ENCODE measurements at regions not wholly inside any gene's neighbourhood (a gene's known extent, or its start where the extent isn't known, plus 50 kb on each side); places are given as distances from the start of the nearest gene placed in this dataset.
"Not testable (repeated sequence)": the region's sequence is repeated elsewhere in the genome, so short reads cannot be mapped to it uniquely, and the experiment has no call there.

DNA sequence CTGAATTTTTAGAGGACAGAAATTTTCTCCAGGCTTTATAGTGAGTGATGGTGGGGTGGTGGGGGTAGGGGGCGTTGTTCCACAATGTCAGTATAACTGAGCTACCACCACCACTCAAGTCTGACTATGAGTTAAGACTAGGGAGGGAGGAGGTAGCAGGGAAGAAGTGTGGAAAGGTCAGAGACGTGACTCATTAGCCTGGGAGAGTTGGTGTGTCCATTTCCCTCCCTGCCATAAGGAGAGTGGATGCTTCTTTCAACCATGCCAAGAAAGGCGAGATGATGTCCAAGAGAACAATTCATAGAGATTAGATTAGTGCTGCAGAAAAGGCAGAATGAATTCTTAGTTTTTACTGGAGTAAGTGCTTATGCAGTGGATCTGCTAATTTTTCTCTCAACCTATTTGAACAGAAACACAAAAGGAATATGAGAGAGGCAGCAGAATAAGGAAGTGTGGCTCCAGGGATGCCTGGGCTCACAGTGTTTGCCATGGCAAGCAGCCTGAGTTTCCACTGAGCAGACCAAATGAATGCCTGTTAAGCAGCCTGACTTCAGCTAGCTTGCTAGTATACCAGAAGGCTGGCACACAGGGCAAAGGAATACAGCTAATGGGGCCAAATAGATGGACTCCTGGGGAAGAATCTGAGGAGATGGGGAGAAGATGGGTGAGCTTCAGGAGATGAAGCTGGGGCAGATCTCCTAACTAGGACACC is 708.9 kb downstream of the NTRK3 start:
- DNase-seq (ENCODE audit: low read depth, low spot score), result no peak

DNA sequence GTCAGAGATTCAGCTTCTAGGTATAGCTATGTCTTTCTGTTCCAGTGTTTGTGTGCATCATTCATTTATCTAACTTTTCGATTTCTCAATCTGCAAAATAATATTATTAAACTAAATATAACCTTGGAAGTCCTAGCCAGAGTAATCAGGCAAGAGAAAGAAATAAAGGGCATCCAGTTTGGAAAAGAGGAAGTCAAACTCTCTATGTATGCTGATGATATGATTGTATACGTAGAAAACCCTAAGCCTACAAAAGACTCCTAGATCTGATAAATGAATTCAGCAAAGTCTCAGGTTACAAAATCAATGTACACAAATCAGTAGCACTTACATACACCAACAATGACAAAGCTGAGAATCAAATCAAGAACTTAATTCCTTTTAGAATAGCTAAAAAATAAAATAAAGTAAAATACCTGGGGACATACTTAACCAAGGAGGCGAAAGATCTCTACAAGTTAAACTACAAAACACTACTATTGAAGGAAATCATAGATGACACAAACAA is 718.2 kb downstream of the NTRK3 start:
- no peak for DNase-seq (ENCODE audit: low read depth, low spot score)

DNA sequence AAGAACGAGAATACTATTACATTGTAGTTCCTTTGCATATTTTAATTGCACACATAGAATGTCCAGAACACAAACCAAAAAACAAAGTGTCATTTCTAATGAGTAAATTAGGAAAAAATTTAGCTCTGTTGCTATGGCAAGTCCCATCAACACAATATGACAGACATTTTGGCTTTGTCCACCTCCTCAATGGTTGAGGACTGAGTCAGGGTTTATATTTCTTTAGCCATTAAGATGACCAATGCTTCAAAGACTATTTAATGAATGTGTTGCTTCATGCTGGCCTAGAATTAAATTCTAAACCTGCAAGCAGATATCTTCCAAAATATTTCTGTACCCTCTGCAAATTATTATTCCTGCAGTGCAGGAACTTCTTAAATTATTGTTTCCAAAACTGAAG is 719.2 kb downstream of the NTRK3 start:
- no peak for DNase-seq (ENCODE audit: low read depth, low spot score)

DNA sequence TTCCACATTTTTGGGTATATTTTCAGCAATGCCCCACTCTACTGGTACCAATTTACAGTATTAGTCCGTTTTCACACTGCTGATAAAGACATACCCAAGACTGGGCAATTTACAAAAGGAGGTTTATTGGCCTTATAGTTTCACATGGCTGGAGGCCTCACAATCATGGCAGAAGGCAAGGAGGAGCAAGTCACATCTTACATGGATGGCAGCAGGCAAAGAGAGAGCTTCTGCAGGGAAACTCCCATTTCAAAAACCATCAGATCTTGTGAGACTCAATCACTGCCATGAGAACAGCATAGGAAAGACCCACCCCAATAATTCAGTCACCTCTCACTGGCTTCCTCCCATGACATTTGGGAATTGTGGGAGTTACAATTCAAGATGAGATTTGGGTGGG is 722.9 kb downstream of the NTRK3 start:
- DNase-seq (ENCODE audit: low read depth, low spot score), result not testable (repeated sequence)

DNA sequence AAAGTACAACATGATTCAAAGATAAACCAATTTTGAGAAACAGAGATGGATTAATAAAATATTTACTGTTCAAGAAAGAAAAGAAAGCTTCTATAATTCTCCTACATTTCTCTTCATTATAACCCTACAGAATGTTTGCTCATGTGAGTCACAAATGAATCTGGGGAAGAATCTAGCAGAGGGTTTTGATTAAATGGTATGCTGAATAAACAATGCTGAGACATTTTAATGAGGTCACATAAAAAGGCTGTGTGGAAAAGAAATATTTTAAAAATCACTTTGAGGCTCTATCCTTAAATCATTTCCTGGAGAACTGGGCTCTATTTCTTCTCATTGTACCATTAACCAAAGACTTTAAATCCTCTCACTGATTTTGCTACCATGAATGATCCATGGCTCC is 727.7 kb downstream of the NTRK3 start:
- DNase-seq (ENCODE audit: low read depth, low spot score), result no peak

DNA sequence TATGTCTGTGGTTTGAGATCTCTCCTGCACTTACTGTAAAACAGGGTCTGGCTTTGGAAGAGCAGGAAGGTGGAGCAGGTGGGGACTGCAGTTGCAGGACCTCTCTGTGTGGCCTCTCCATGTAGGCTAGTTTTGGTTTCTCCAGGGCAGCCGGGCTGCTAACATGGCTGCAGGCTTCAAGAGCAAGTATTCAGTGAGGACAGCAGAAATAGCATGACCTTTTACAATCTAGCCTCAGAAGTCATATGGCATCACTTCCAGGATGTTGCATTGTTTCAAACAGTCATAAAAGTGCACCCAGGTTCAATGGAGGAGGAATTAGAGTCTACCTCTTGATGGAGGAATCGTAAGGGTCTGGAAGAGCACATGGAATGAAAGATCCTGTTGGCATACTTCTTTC is 728.7 kb downstream of the NTRK3 start:
- no peak for DNase-seq (ENCODE audit: low read depth, low spot score)

DNA sequence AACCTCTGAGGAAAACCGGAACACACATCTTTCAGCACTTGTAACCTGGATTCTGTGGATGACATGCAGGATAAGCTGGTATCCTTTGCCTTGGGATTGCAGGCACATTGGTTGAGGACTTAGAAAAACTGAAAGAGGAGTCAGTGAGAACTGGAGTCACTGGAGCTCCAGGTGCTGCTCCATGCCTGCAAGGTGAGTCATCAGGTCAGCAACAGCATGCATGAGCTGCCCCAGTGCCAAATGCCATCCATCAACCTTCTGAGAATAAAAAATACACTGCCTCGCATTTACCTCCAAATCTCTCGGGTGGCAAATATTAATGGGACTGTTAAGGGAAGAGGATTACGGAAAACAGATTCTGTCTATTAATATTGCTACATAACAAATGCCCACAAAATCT is 729.1 kb downstream of the NTRK3 start:
- DNase-seq (ENCODE audit: low read depth, low spot score), result no peak

DNA sequence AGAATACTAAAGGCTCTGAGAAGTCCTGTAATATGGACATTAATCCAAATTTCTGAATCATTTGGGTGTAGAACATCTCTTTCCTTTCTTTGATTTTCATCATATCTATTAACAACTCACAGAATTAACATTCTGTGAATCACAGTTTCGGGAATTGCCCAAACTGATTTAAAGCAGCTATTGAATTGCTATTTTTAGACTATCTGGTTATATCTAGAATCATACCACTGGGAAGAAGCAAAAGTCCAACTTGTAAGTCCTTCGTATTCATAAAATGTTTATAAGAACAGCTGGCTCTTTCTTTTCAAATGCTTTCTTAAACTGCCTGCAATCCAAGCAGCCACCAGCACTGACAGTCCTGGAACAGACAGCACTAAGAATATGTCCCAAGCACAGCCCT is 733.0 kb downstream of the NTRK3 start:
- no peak for DNase-seq (ENCODE audit: low read depth, low spot score)

DNA sequence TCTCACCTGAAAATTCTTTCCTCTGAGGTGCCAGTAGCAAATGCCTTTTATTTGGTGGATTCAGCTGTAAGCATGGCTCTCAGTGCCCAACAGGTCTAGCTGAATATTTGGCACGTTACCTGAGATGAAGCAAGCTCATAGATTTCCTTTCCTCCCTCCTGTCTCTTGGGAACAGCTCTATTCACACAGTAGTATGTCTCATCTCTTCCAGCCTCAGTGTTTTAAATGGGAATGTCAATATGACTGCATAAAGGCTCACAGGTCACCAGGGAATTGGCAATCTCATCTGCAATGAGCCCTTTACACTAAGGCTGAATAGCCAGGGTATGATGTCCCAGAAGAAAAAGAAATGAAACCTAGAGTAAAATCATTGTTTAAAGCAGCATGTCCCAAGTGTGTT is 733.5 kb downstream of the NTRK3 start:
- no peak for DNase-seq (ENCODE audit: low read depth, low spot score)

DNA sequence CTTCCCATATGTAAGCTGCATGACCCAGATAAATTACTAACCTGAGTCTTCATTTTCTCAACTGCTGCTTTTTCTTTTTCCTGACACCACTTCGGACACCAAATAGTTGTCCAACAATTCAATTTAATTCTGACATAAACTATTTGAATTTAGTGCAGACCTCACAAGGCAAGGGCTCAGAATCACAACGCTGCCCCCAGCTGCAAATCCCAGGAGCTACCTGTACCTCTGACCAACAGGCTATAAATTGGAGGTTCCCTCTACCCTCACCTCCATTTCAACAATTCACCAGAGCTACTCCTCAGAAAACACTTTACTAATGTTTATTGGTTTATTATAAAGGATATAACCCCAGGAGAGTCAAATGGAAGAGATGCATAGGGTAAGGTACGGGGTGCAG is 737.6 kb downstream of the NTRK3 start:
- no peak for DNase-seq (ENCODE audit: low read depth, low spot score)

DNA sequence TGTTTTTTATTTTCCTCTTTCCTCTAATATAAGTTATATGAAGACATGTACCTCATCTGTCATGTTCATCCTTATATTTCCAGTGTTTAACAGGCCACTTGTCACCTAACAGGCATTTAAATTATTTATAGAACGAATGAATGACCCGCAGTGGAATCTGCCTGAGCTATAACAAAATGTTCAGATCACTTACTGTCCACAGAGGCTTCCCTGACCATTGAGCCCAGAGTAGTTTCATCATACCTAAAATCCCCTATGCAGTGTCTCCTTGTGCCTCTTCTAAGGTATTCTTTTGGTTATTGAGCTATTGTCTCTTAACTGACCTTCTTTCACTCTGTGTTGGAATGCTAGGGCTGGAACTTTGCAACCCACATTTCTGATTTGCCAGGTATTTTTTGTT is 748.5 kb downstream of the NTRK3 start:
- no peak for DNase-seq (ENCODE audit: low read depth, low spot score)

DNA sequence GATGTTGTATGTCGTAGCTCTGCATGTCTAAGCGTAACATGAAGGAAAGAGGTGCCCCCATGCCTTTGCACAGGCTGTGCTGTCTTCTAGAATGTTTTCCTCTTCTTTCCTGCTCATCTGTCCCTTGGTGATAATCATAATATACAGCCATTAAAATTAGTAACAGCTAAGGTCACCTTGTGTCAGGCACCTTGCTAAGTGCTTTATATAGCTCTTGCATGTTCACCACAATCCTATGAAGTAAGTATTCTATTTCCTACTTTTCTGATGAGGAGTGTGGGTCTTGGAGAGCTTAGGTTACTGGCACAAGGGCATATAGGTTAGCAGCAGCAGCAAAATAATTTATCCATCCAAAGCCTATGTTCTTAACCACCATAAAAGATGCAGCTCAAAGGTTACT is 754.4 kb downstream of the NTRK3 start:
- no peak for DNase-seq (ENCODE audit: low read depth, low spot score)

DNA sequence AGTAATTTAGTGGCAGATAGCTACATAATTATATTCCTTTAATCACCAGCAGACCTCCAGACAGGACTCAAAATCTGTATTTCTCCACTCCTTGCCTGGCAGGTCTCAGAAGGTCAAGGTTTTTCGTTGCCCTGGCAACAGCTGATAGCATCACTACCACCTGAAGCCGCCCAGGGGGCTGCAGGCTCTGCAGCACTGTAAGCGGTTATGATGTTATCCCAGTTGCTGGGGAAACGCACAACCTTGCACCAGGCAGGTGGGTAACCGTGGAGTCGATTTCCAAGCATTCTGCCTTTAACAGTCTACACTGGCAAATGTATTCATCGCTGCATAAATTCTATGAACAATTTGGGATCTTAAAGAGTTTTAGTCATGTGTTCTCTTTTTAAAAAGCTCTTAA is 756.3 kb downstream of the NTRK3 start:
- no peak for DNase-seq (ENCODE audit: low read depth, low spot score)

DNA sequence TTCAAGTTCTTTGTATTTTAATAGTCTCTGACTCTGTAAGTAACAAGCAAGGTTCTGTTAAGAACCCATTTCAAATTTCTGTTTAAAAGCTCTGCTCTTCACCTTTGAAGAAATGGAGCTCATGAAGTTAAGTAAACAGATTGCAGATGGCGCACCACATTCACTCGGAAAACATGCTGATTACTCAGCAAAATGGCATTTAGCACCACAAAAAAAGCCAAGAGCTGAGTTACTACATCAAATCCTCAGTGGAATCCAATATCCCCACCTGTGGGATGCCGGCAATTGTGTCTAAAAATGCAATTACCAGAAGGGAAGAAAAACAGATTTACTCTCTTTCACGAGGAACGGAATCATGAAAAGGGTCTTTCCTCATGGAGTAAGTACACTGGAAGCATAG is 758.0 kb downstream of the NTRK3 start:
- DNase-seq (ENCODE audit: low read depth, low spot score), result no peak

DNA sequence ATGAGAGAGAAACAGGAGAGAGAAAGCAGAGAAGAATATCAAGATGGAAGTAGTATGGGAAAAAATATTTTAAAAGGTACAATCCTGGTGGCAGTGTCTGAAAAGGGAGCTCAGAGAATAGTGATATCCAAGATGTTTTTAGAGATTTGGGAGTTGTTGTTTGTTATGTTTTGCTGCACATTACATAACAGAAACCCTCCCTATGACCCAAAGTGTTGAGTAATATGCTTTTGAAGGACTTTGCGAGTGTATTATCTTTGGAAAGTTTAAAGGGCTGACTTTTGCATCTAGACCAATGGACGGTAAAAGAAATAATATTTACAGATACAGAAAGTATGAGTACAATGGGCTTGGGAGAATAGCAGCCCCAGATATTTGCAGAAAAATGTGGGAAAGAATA is 759.7 kb downstream of the NTRK3 start:
- no peak for DNase-seq (ENCODE audit: low read depth, low spot score)

DNA sequence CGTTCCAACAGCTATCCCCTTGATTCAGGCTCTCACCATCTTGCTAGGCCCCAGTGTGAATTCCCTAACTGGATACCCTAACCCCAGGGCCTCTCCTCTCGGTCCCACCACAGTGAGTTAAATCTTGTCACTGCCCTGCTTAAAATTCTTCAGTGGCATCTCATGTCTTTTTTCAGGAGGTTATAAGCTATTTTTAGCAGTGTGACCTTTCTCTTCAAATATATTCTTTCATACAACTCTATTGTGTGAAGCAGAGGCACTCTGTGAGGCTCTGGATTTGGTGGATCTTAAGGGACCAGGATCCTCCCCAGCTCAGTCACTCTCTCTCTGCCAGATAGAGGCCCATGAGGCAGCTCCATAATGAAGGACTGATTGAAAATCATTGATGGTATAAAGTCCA is 760.4 kb downstream of the NTRK3 start:
- no peak for DNase-seq (ENCODE audit: low read depth, low spot score)

DNA sequence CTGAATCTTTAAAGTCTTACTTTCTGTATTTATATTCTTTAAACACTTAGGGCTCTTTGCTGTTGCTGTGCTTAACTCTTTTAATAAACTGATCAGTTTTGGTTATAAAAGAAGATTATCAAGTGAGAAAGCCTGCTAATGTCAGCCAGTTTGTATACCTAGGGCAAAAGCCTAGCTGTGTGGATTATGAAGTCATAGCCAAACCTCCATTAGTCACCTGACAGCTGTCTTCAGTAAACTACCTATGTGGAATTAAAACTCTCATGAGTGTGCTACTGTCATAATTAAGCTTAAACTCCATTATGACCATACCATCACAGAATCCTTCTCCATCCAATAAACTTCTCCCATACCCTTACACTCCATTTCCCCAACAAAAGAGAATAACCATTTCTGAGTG is 762.7 kb downstream of the NTRK3 start:
- DNase-seq (ENCODE audit: low read depth, low spot score), result no peak

DNA sequence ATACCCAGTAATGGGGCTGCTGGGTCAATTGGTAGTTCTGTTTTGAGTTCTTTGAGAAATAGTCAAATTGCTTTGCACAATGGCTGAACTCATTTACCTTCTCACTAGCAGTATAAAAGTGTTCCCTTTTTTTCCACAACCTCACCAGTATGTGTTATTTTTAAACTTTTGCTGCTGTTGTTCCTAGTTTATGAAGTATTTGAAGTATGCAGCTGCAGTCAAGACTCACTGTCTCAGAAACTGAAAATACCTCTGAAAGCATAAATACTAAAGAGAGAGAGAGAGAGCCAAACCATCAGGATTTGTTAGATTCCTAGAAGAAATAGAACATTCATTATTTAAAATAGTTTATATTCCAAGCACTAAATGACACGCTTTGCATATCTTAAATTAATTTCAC is 764.2 kb downstream of the NTRK3 start:
- DNase-seq (ENCODE audit: low read depth, low spot score), result no peak

DNA sequence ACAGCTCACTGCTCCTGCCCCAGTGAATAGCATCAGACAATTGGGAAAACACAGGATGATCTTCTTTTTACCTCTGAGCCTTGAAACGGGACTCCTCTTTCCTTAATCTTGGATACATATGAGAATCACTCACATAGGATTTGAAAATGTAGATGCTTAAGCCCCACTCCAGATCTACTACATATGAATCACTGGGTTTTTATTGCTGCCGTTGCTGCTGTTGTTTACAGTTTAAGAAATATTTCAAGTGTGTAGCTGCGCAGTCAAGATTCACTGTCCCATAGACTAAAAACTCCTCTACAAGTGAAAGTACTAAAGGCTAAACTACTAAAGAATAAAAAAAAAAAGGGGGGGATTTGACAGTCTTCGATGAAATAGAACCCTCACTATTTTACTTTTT is 765.9 kb downstream of the NTRK3 start:
- DNase-seq (ENCODE audit: low read depth, low spot score), result no peak

DNA sequence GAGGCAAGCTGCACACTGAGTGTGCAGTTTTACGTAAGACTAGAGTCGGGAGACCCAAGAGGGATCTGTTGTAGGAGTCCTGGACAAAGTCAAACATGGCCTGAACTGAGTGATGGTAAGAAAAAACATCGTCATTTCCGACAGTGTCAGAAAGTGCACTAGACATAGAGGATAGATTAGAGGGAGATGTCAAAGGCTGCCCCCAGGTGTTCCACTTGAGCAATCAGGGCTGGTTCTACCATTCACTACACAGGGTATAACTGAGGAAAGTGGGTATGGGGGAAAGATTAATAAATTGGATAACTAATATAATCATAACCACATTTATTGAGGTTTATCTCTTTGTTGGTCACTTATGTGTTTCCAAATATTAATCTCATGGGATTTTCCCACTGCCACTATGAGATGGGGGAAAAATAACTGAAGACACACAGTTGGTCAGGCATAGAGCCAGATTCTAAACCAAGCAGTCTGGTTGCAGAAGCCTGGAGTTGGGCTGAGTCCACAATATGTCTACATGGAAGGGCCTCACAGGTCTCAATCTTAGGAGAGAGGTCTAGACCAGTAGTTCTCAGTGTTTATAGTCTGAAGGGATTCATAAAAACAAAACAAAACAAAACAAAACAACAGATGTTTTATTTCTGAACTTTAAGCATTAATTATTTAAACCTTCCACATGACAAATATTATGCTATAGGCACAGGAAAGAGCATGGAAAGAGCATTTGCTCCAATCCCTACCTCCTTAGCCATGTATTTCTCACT is 766.5 kb downstream of the NTRK3 start:
- no peak for DNase-seq (ENCODE audit: low read depth, low spot score)

DNA sequence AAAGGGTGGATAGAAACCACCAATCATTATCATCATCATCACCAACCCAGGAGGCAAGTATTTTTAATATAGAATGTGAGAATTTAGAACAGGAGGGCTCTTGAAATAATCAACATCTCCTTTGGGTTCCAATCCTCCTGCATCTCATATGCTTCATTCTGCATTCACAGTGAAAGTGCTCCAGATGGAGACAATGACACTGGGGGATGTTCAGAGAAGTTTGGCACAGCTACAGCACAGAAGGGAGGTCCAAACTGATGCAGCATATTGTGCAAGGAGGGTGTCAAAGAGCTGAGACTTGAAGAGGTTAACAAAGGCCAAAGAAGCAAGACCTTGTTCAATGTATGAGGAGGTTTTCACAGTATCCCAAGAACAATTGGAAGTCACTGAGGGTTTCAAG is 767.1 kb downstream of the NTRK3 start:
- DNase-seq (ENCODE audit: low read depth, low spot score), result no peak

DNA sequence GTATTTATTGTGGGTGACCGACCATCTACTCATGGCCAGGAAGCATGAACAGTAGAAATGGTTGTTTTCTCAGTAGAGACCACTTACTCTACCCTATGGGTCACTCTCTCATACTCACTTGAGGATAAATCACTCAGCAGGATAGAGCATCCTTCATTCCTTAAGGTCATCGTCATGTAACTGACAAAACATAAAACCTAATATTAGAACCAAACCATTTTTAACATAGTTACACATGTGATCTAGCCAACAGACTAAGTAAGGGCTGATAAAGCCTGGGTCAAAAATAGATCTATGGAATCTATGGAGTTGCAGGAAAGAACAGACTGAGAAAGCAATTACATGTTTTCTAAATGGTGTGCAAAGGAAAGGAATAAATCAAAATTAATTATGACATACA is 769.1 kb downstream of the NTRK3 start:
- DNase-seq (ENCODE audit: low read depth, low spot score), result no peak

DNA sequence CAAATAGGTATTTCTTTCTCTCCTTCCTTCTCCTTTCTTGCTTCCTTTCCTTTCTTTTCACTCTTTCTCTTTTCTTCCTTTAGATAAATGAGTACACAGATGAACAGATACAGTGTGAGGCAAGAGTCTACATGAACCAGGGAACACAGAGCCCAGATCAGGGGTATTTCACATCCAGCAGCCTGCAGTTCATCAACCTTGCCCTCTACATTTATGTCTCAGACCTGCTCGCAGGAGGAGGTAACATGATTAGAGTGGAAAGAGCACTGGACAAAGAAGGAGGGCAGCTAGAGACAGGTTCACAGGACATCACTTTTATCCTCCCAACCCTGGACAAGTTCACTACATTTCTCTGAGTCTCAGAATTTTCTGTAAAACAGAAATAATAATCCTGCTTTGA is 773.1 kb downstream of the NTRK3 start:
- no peak for DNase-seq (ENCODE audit: low read depth, low spot score)
